Erythroblast (primary cell): ENCODE measurements at regions not wholly inside any gene's neighbourhood (a gene's known extent, or its start where the extent isn't known, plus 50 kb on each side); places are given as distances from the start of the nearest gene placed in this dataset.

Experiments
- GATA1 ChIP-seq: IDR thresholded peaks from 2 replicates; pipeline ENCODE4 v1.6.1; 2011; ENCODE audit warnings: low read depth, mild to moderate bottlenecking, control low read depth, low read length, moderate library complexity
- POLR2A ChIP-seq: IDR thresholded peaks from 2 replicates; pipeline ENCODE4 v1.6.1; 2011; ENCODE audit warnings: mild to moderate bottlenecking, low read length

DNA sequence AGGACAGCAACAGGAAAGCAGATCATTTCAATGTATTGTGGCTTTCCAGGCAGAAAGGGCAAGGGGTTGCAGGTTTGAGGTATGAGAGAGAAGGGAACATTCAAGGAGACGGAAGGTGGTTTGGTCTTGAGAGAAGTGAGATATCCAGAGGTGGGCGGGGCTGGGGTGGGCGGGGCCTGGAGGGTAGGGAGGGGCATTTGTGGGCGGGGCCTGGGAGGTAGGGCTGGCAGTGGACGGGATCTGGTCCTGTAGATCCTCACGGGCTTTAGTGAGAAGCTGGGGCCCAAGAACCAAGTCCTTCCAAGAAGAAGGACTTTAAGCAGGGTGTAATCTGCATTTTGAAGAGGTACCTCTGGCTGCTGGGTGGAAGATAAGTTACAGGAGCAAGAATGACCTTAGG is 199.2 kb downstream of the MN1 start:
- no peak for TF ChIP-seq POLR2A
- no peak for TF ChIP-seq GATA1
